ENCODE measurements at regions not wholly inside any gene's neighbourhood (a gene's known extent, or its start where the extent isn't known, plus 50 kb on each side); places are given as distances from the start of the nearest gene placed in this dataset.

- TF ChIP-seq CTCF (conservative IDR thresholded peaks at IDR 0.05 in 1 of 2, IDR thresholded peaks at IDR 0.05 in 1 of 2; ENCODE audit: low read depth in 1 of 2, low read length in 2 of 2) (no peak), EZH2 (IDR thresholded peaks at IDR 0.05; ENCODE audit: low read length, missing control alignments) (no peak)
These were observed 134.7 kb upstream of the RNF32 start for GRCh38 chr7:156505876-156506275.
